GM19372 (cell line): ENCODE measurements at regions not wholly inside any gene's neighbourhood (a gene's known extent, or its start where the extent isn't known, plus 50 kb on each side); places are given as distances from the start of the nearest gene placed in this dataset.
"Not testable (repeated sequence)": the region's sequence is repeated elsewhere in the genome, so short reads cannot be mapped to it uniquely, and the experiment has no call there.

Experiments
- ATAC-seq: cut with Tn5 transposase; IDR thresholded peaks from one replicate; pipeline ENCODE4 v1.9.1; 2021; ENCODE audit warnings: mild to moderate bottlenecking, low read depth, moderate library complexity; ENCODE audit not compliant: unreplicated experiment

- ATAC-seq = no peak
These were observed 326.1 kb downstream of the MRPL39 start for GRCh38 chr21:25281134-25281533.

GRCh38 chr21:25280061-25280460, 327.2 kb downstream of the MRPL39 start:
- ATAC-seq = no peak

- no peak for ATAC-seq
These were observed 333.3 kb downstream of the MRPL39 start for GRCh38 chr21:25273959-25274358.

DNA sequence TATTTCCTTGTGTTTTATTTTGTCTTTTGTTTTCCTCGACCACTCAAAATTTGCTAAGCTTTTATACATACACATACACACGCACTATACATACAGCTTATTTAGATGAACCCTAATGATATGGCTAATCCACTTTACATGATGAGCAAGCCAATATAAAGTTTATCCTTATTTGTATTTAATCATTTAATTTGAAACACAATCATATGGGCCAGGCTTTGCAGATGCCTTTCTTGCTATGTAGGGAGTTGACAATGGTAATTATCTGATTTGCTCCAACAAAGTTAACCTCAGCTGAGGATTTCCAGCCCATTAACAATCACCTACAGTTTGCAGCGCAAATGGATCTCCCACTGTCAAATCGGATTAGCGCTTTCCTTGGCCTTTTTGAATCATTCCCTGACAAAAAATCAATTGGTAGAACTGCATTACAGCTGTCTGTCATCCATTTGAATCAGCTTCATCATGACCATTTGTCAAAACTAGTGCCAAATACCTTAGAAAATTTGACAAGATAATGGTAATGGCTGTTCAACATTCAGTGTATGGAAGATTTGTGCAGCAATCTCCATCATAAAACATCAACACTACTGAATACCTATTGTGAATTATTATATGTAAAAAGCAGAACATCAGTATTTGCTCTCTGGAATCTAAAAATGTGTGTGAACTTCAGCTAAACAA, 352.6 kb downstream of the MRPL39 start:
- no peak for ATAC-seq

GRCh38 chr21:25246546-25246945, 360.7 kb downstream of the MRPL39 start:
- no peak for ATAC-seq

- ATAC-seq = no peak
These were observed 362.5 kb downstream of the MRPL39 start for GRCh38 chr21:25244735-25245134.

DNA sequence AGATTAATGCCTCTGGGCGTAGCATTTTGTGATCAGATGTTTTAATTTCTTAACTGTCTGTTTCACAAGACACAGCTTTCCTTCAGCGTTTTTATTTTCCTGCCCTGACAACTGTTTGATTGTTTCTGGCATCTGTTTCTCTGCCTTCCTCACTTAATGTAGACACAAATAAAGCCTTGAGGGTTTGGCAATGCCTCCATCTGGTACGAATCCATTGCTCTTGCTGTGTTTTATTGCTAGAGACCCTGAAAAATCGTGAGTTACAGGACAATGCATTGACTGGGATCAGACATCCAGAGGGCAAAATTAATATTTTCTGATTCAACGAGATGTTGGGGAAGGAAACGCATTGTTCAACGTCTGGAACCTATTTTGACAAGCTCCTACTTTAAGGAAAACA, 363.5 kb downstream of the MRPL39 start:
- ATAC-seq = no peak

- ATAC-seq = no peak
These were observed 366.3 kb downstream of the MRPL39 start for GRCh38 chr21:25240974-25241373.

- peak; percentile 96 for ATAC-seq
These were observed 372.2 kb downstream of the MRPL39 start for GRCh38 chr21:25234857-25235801.

- no peak for ATAC-seq
These were observed 386.3 kb downstream of the MRPL39 start for GRCh38 chr21:25220954-25221353.

- no peak for ATAC-seq
These were observed 387.1 kb downstream of the MRPL39 start for GRCh38 chr21:25220169-25220568.

DNA sequence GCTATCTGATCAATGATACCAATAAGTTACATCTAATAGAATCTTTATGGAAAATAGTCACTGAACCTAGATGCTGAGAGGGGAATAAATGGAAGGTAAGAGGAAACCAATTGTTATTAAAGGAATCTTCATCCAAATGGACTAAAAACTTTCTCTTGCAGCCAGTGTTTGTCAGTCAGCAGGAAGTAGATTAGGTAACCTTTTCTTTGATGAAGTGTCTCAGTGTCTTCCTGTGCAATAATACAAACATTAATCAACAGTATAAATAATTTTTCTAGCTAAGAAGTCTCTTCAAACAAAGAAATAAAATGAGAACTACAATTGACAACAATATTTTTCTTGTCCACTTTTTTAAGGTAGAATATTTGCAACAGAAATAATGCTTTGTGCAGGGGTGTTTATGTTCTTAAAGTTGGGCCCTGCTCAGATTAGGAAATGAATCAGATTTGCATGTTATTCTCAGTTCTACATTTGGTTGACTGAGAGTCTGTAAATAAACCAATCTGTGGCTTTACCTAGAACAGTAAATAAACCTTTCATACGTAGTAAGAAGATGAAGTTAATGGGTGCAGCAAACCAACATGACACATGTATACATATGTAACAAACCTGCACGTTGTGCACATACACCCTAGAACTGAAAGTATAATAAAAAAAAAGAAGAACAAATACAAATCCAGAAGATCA, 391.4 kb downstream of the MRPL39 start:
- peak; percentile 88 for ATAC-seq

GRCh38 chr21:25214676-25215075, 392.6 kb downstream of the MRPL39 start:
- ATAC-seq = no peak

- no peak for ATAC-seq
These were observed 407.3 kb downstream of the MRPL39 start for GRCh38 chr21:25199944-25200343.

DNA sequence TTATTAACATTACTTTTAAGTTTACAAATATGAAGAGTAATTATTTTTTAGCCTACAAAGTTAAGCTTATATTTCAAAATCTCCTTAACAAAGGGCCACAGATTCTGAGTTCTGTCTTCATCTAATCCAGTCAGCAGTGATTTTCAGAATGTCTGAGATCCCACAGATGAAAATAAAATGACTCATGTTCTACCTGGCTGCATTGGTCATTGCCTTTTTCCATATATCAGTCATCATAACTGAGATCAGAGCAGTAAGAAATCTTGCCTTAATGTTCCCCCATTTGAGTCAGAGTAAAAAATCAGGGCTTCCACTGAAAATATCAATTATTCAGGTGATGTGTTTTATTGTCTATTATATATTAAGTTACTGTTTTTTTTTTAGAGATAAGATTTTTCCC, 416.1 kb downstream of the MRPL39 start:
- ATAC-seq = peak; percentile 49

DNA sequence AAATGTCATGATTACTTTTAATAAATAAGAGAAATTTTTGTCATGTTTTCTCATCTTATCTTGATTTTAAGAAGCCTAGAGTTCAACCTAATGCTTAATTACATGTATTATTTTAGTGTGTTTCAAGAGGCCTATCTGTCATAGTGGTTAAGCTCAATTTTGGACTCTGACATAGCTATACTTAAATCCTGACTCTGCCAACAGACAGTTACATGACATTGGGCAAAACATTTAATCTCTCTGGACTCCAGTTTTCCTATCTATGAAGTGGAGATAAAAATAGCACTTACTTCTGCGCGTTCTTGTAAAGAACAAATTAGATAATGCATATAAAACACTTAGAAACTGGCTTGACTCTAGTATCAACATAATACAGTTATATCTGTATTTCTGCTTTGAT, 417.8 kb downstream of the MRPL39 start:
- ATAC-seq = no peak

- peak; percentile 64 for ATAC-seq
These were observed 418.6 kb downstream of the MRPL39 start for GRCh38 chr21:25188677-25189079.

DNA sequence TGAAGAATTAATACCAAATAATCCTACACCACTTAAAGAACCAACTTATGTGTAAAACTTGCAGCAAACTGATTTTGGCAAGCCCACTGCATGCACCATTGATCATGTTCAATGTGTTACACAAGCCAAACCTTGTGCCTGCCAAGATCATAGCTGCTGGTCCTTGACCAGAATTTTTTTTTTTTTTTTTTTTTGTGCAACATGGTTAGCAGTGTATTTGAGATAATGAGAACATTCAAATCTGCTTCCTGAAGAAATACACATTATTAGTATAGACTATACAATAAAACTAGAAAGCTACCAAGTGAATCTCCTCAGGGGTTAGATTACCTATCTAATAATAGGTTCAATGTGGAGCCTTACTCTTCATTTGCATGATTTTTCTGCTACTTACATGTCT, 421.0 kb downstream of the MRPL39 start:
- no peak for ATAC-seq

DNA sequence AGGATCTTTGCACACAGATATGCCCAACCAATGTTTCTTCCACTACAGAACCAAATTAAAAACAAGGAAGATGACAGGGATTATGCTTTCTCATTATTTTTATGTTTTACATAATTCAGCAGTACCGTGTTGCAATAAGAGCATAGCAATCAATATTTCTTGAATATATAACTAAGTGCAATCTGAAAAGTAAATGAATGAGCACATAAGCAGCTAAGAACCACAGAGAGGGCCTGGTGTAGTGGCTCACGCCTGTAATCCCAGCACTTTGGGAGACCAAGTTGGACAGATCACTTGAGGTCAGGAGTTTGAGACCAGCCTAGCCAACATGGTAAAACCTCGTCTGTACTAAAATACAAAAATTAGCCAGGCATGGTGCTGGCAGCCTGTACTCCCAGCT, 423.7 kb downstream of the MRPL39 start:
- ATAC-seq = no peak

DNA sequence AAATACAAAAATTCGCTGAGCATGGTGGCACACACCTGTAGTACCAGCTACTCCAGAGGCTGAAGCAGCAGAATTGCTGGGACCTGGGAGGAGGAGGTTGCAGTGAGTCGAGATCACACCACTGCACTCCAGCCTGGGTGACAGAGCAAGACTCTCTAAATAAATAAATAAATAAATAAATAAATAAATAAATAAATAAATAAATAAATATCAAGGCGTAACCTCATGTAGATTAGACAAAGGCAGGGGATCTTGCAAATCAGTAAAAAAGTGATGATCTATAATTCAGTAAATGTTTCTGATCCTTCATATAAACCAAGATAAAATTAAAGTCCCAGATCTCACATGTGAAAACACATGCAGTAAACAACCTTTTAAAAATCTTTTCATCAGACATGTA, 425.6 kb downstream of the MRPL39 start:
- ATAC-seq = not testable (repeated sequence)

- ATAC-seq = no peak
These were observed 428.2 kb downstream of the MRPL39 start for GRCh38 chr21:25179116-25179515.
